ENCODE measurements at regions not wholly inside any gene's neighbourhood (a gene's known extent, or its start where the extent isn't known, plus 50 kb on each side); places are given as distances from the start of the nearest gene placed in this dataset.
"Not testable (repeated sequence)": the region's sequence is repeated elsewhere in the genome, so short reads cannot be mapped to it uniquely, and the experiment has no call there.

DNA sequence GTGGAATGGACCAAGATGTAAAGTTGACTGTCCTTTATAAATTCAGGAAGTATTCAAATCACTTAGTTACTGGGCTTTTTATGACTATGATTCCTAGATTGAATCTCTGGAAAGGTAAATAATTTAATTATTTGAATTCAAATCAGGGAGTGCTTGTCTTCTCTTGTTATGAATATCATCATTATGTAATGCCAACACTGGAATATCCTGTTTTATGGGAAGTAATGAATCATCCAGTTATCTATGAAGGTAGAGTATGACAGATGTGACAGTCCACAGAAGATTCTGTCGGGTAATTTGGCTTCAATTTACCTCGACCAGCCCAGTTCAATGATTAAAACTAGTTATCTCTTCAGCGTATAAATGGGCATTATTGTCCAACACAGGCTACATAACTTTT, 141.0 kb upstream of the NUDT12 start:
- no peak for DNase-seq

DNA sequence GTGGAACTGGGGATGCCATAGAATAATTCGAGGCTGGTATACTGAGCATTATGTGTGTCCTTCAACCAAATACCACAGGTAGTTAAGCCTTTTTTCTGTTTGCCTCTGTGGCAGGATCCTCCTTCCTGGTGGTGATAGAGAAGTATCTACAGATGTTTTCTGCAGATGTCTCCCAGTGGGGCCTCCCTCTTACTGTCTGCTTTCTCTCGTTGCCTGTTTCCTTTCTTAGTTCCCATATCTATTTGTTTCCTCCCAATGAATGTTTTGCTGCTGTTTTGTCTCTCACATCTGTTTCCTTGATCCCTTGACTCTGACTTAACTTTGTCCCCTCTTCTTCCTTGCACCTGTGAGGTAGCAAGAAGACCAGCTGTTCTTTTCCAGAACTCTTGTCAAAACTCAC, 130.9 kb upstream of the NUDT12 start:
- no peak for DNase-seq

DNA sequence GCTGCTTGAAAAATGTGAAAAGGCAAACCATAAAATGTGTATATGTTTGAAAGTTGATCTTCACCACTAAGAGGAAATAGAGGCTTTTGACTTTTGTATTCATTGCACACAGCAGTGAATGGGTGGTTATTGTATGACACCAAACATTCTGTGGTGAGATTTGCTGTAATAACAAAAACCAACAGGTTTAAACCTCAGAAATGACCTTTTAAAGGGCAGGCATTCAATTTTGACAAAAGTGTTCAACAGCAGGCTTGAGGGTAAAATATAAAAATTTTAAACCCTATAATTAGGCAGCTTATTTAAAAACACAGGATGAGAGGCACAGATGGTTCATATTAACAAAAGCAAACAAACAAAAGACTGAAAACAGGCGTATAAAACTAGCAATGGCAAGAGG, 128.1 kb upstream of the NUDT12 start:
- no peak for DNase-seq

DNA sequence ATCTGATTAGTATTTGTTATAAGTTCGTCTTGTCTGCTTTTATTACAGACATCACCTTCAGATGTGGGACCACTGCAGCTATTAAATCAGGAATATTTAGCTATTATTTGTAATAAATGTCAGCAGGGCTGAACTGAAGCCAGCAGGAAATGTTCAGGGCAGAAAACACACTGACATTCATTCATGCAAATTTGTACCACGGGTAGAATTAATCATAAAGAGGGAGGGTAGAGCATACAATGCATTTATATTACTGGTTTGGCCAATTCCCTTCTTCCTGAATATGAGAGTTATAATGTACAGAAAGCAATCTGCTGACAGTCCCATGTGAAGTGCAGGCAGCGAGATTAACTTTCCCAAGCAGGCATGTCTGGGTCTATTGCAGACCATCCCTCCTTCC, 117.3 kb upstream of the NUDT12 start:
- no peak for DNase-seq

DNA sequence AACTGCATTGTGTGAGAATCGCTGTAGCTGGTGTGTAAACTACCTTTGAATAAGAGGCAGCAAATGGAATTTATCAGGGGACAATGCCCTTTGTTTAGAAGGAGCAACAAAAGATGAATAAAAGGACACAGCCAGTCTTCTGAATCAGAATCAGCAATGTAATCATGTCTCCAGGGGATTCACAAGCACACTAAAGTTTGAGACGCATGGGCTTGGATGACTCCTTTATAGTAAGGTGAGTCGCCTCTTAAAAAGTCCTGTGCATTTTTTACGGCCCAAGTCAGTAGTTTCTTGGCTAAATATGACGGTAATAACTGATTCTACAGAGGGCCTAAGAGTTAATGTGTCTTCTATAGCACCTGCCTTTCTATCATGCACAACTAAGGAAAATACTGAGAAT, 113.6 kb upstream of the NUDT12 start:
- not testable (repeated sequence) for DNase-seq

DNA sequence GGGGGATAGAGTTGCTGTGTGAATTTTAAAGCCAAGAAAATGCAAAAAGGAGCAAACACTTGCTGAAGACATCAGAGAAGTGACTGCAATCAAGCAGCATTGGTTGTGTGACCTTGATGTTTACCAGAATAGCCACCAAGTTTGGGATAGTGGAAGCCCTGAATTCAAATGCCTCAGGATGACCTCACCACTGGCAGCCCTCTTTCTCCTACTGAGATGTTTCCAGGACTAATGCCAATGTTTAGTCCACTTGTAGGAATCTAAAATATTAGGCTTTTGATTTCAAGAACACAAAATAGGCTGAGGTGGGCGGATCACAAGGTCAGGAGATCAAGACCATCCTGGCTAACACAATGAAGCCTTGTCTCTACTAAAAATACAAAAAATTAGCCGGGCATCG, 112.2 kb upstream of the NUDT12 start:
- DNase-seq: peak; percentile 77

DNA sequence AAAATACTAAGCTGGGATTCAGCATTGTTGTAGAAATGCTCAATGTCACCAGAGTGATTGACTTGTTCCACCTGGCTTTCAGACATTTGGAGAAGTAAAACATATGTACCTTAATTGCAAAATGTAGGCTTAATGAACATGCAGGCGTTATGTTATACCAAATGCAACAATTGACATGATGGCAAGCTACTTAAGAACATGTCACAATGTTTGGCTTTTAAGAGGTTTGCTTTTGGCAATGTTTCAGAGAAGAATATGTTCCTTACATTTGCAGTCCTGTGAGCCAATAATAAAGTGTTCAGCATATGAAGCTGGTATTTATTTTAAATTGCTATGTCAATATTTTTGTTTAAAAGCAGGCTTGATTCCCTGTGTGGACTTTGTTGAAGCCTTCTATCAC, 111.7 kb upstream of the NUDT12 start:
- DNase-seq: peak; percentile 99

DNA sequence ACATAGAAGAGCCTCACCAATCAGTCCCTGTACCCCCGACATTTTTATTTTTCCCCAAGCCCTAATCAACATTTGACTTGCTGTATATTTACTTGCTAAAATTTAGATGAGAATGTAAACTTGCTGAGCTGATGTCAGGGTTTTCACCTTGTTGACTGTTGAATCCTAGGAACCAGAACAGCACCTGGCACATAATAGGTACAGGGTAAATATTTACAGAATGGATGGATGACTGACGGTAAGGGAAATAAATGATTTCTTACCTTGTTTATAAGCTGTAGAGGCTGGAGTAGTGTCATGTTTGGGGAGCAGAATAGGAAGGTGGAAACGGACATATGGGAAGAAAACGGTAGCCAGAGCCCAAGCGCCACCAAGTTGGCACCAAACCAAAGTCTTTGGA, 107.0 kb upstream of the NUDT12 start:
- peak; percentile 99 for DNase-seq

DNA sequence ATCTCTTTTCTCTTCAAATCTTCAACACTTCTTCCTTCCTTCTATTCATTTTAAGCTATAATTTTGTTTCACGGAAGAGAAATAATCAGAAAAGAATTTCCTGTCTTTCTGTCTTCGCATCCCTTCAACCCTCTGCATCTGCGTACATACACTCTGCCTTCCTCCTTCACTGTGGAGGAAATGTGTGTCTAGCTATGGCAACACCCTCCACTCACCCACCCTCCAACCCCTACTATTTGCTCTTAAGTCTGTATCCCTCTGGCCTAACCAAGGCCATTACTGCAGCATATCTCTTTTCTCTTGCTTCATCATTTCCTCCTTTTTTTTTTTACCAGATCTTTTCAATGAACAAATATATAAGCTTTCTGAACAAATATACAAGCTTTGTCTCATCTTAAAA, 105.7 kb upstream of the NUDT12 start:
- no peak for DNase-seq

DNA sequence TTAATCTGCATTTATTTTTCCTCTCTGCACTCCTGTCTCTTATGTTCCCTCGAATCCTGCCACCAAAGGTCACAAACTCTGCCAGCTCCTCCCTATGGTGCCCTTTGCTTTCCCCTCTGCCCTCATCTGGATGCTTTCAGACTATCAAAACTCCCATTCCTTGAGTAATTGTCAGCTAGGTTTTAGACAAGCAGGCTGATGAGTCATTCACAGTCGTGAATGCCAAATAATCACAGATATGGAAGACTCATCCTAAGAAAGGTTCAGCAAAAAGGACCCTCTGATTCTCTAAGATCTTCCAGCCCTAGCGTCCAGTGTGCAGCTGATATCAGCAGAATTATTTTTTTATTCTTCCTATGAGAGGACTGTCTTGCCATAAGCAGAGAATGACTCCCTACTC, 104.5 kb upstream of the NUDT12 start:
- no peak for DNase-seq

DNA sequence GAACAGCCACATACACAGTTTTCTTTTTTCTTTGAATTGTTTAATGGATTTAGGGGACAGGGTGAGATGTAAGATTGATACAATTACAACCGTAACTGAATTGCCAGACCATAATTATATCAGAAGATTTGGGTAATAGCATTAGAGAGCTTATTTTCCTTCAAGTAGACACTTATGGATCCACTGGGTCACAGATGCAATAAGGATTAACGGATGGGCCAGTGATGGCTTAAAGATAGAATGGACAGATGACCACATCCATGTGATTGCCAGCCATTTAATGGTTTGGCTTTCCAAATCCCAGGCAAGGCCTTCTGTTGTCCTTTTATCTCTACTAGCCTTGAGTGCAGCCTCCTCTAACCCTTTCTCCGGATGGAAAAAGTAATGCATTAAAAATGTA, 94.7 kb upstream of the NUDT12 start:
- DNase-seq: no peak

DNA sequence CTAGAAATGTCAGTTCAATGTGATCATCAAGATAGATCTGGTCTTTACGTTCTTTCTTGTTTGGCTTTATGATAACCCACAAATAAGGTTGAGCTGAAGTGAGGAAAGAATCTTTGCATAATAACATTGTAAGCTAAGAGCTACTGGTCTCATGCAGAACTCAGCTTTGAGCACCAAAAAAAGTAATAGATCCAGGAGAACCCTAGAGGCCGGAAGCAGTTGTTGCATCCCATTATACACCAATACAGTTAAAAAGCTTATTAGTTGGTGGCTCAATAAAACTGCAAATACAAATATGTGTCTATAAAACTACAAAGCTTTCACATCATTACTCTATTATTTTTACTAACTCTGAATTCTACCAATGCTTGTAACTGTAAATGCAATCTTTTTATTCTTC, 85.5 kb upstream of the NUDT12 start:
- DNase-seq: no peak

DNA sequence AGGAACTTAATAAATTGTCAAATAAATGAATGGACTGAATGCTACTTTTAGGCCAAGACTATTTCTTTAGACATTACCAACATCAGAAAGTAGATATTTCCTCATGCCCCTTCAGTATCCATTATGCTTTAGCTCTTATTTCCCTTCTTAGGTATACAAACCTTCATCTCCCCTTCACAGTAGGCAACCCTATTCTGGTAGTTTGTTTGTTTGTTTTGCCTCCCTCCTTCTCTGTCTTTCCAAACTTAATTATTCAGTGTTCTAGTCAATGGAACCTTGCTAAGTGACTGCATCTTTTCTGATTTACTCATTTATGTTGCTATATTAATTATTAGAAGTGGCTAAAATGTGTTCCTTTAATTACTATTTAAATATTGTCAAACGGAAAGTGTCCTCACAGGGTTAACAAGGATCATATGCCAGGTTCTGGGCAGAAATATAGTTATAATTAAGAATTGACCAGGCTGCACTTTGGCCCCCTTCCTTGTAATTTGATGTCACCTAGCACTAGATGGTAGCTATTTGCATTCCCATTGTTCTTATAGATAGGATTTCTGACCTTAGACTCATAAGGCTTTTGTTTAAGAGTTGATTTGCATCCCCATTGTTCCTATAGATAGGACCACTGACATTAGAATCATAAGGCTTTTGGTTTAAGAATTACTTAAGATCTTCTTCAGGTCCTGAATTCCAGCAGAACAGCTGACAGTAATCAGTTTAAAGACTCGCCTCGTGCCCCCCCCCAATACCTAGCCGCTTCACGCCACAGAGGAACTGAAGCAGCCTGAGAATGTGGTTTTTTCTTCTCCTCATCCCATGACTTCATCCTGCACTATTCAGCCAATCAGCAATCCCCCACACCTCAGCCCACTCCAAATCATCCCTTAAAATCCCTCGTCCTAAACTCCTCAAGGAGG, 84.4 kb upstream of the NUDT12 start:
- no peak for DNase-seq

DNA sequence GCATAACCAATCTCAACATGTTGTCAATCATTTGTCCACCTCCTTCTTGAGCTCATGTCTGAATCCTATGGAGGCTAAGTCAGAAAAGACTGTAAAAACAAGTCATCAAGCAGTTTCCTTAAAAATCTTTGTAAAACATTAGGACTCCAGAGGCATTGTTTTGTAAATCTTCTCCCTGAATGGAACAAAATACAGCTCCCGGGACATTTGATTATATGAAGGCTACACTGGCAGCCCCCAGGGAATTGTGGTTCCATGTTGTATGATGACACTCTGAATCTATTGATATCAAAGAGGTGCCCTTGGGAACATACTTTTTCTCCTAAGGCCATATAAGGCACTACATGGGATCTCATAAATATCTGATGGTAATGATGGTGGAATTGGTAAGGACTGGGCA, 83.2 kb upstream of the NUDT12 start:
- no peak for DNase-seq

DNA sequence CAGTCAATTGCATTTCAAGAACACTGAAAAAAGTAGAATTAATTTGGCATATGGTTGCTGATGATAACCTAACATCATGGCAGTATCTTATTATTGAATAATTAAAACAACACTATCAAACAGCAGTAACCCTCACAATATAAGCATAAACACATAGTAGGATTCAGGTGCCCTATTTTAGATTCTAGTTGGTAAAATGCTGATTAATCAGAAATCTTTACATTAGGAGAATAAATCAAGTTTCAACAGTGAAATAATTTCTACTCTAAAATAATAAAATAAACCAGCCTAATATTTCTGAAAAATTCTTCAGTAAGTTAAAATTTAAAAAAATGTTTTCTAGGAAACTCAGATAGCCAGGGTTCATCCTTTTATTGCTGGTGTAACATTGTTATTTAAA, 76.4 kb upstream of the NUDT12 start:
- no peak for DNase-seq

DNA sequence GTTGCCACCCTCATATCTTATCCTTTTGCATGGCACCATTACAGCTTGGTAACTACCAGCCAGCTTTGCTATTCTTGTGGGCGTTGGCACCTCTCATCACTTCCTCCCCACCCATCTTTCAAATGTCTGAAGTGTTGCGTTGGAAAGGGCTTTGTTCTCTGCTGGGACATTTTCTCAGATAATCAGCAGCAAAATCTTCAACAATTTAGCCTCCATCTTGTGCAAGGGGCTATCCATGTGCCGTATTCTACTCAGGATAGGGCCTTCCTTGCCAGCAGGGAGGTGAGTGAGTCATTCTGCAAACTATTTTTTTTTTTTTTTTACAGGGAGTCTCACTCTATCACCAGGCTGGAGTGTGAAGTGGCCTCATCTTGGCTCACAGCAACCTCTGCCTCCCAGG, 62.1 kb upstream of the NUDT12 start:
- no peak for DNase-seq

DNA sequence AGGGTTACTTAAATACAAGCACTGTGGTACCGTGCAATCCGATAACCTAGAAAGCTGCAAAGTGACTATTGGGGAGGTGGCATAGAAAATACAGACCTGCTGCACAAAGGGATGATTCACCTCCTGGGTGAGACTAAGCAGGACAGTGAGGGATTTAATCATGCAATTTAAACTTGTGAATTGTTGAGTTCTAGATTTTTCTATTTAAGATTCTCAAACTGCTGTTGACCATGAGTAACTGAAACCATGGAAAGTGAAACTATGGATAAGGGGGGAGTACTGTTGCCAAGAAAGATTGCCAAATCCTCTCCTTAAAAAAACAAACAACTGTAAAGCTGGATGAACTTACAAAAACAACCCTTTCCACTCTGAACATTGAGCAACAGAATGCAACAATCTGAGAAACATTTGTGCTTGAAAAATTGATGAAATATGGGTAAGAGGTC, 61.5 kb upstream of the NUDT12 start:
- DNase-seq: no peak

DNA sequence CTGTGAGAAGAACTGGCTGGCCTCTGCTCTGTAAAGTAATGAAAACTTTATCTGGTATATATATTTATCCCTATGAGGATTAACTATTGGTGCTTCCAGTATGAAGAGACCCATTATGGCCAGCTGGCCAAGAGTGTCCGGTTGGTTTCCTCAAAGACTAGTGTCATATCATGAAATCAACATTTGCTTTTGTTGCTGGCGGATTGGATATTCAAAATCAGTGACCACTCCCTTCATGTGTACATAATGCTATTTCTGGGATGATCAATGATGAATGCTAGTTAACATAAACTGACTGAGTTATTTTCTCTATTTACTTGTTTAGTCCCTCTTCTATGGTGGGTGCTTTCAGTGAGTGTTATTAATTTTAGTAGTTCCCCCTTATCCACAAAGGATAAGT, 60.8 kb upstream of the NUDT12 start:
- no peak for DNase-seq

DNA sequence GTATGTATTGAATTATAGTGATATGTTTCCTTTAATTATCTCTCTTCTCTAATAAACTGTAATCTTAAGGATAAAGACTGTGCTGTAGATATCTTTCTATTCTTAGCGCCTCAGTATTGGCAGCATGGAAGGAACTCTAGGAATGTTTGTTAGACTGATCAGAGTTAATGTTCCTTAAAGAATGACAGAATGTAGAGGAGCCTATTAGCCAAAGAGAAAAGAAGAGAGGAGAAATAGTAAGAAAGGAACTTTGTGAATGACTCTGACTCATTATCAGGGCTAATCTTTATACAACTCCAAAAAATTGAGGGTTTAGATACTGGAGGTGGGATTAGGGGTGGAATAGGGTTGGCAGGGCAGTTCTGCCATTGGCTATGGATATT, 59.0 kb upstream of the NUDT12 start:
- DNase-seq: no peak

DNA sequence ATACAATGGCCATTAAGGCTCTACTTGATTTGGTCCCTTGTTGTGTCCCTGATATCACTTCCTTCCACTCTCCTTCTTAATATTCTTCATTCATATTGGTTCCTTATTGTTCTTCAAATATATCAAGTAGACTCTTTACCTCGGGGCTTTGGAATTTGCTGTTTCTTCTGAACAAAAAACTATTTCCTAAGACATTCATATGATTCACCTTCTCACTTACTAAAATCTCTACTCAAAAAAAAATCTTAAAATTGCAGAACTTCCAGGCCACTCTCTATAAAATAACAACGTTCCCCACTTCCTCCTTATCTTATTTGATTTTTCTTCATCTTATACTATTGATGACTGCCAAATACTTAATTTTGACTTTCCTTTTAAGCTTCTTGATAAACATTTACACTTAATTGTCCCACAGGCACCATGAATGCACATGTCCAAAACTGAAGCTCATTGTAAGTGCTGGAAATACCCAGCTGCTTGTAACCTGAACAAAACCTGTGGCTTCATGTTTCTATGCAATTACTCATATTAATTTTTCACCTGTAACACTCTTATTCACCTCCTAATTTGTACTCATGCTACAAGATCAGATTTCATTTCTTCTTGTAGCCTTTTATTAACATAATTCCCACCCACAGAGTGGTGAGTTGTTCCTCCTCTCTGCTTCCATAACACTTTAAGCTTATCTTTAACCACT, 58.4 kb upstream of the NUDT12 start:
- DNase-seq: no peak

DNA sequence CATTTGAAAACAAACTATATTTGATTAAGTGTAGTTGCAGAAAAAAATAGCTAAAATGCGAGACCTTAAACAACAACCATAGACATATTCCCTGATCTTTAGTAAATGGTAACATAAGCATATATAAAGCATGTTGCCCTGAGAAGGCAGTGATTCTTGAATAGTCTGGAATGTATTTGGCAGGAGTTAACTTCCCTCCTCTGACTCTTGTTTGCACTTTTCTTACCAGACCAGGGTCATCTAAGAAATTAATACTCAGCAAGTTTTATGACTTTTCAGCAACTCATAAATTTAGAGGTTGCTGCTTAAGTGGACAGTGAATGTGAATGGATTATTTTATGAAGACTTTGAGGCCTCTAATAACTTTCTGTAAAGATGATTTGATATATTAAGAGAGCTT, 55.3 kb upstream of the NUDT12 start:
- DNase-seq: no peak

DNA sequence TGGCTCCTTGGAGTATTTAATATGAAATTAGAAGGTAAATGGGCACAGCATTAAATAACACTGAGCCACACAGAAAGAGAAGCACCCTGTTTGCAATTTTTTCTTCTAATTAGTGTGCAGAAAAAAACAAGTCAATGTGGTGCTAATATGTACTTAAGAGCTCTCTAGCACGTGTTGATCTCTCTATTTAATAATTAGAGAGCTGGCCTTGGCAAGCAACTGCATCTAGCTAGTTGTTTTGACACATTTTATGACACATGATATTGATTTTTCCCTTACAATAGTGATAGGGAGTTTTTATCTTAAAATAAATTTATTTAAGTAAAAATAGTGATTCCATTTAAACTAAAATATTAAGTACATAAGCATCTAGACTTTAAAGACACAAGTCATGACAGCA, 54.5 kb upstream of the NUDT12 start:
- DNase-seq: no peak

DNA sequence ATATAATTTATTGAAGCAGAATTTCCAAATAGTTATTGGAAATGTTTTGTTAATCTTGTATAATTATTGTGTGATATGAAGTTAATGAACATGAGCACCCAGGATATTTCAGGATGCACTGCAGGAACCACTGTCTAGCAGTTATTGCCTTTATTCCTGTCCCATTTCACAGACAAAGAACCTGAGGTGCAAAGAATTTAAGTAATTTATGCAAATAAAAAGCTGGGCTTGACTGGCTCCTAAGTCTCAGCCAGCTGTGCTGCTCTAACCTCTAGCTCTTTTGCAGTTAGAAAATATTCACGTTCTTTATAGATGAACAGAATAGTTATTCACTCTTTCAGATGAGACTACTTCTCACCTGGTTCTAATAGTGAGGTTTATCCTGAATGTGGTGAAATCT, 50.0 kb upstream of the NUDT12 start:
- DNase-seq: no peak

Data from SHP77 treated with DMSO at 0.1 percent for 48 hours (cell line).